ENCODE measurements at regions not wholly inside any gene's neighbourhood (a gene's known extent, or its start where the extent isn't known, plus 50 kb on each side); places are given as distances from the start of the nearest gene placed in this dataset.

GRCh38 chr2:176924909-176925534, 287.6 kb upstream of the HNRNPA3 start:
- TF ChIP-seq EZH2 (IDR thresholded peaks at IDR 0.05; ENCODE audit: low read length, unreplicated experiment) (no peak), CTCF (conservative IDR thresholded peaks at IDR 0.05; ENCODE audit: low read depth, low read length) (no peak)
